ENCODE measurements at regions not wholly inside any gene's neighbourhood (a gene's known extent, or its start where the extent isn't known, plus 50 kb on each side); places are given as distances from the start of the nearest gene placed in this dataset.
A peak's percentile ranks its signal among the peaks of the same experiment; 100 is the strongest.

GRCh38 chr6:85942844-85943243 is 300.2 kb upstream of the SYNCRIP start:
- POLR2A ChIA-PET = no interaction called here
- BruUV-seq (replicated peaks) = no TSS peak
- no peak overlapping the region for H3K4me2 ChIP-seq (ENCODE audit: low read length)
- H3K9me3 ChIP-seq (ENCODE audit: low read length) = no peaks in the 10 kb centered on the region
- H3K4me3 ChIP-seq (ENCODE audit: low read depth, low read length, poor library complexity, severe bottlenecking) = no peak overlapping the region
- no peaks in the 10 kb centered on the region for H3K4me1 ChIP-seq (ENCODE audit: insufficient read depth, low read length, poor library complexity, severe bottlenecking)
- no peak overlapping the region for H3K27ac ChIP-seq (ENCODE audit: low read depth, low read length, poor library complexity, severe bottlenecking)
- H3K79me2 ChIP-seq (ENCODE audit: insufficient read depth, low read depth, low read length) = no peaks in the 10 kb centered on the region
- no peak for DNase-seq (ENCODE audit: low spot score)
- H3K36me3 ChIP-seq (ENCODE audit: insufficient read depth, low read length) = no peaks in the 10 kb centered on the region
- CTCF ChIA-PET (ENCODE audit: unreplicated experiment) = no interaction called here
- intact Hi-C loops (cut with micrococcal nuclease; ENCODE audit: unreplicated experiment) = no loop called here
- no peaks in the 10 kb centered on the region for H4K20me1 ChIP-seq (ENCODE audit: insufficient read depth, low read length)
- H3K9me2 ChIP-seq (ENCODE audit: insufficient read depth, low read length) = no peaks in the 10 kb centered on the region; the same call in 1 of the 2 replicates
- no peak for TF ChIP-seq CTCF (conservative IDR thresholded peaks at IDR 0.05; ENCODE audit: low read length)
- TF ChIP-seq EZH2phosphoT487 (IDR thresholded peaks at IDR 0.05; ENCODE audit: borderline replicate concordance, low read depth, low read length) = no peak
- no peak overlapping the region for H2AFZ ChIP-seq (ENCODE audit: low read length)

GRCh38 chr6:85936916-85937315 is 294.2 kb upstream of the SYNCRIP start:
- Histone ChIP-seq H2AFZ (ENCODE audit: low read length) (no peak overlapping the region), H3K79me2 (ENCODE audit: insufficient read depth, low read depth, low read length) (no peaks in the 10 kb centered on the region), H3K4me3 (ENCODE audit: low read depth, low read length, poor library complexity, severe bottlenecking) (no peak overlapping the region), H3K9me3 (ENCODE audit: low read length) (no peaks in the 10 kb centered on the region), H3K27ac (ENCODE audit: low read depth, low read length, poor library complexity, severe bottlenecking) (no peak overlapping the region), H3K4me1 (ENCODE audit: insufficient read depth, low read length, poor library complexity, severe bottlenecking) (no peaks in the 10 kb centered on the region), H3K4me2 (ENCODE audit: low read length) (no peak overlapping the region), H4K20me1 (ENCODE audit: insufficient read depth, low read length) (no peaks in the 10 kb centered on the region), H3K9me2 (ENCODE audit: insufficient read depth, low read length) (no peaks in the 10 kb centered on the region; the same call in 1 of the 2 replicates), H3K36me3 (ENCODE audit: insufficient read depth, low read length) (no peaks in the 10 kb centered on the region)
- intact Hi-C loops (cut with micrococcal nuclease; ENCODE audit: unreplicated experiment) = no loop called here
- no peak for DNase-seq (ENCODE audit: low spot score)
- CTCF ChIA-PET (ENCODE audit: unreplicated experiment) = no interaction called here
- no peak for TF ChIP-seq CTCF (conservative IDR thresholded peaks at IDR 0.05; ENCODE audit: low read length)
- TF ChIP-seq EZH2phosphoT487 (IDR thresholded peaks at IDR 0.05; ENCODE audit: borderline replicate concordance, low read depth, low read length) = no peak
- BruUV-seq (replicated peaks) = no TSS peak
- POLR2A ChIA-PET = no interaction called here

GRCh38 chr6:85923013-85923430 is 280.3 kb upstream of the SYNCRIP start:
- H3K9me3 ChIP-seq (ENCODE audit: low read length) = no peaks in the 10 kb centered on the region
- no TSS peak for BruUV-seq (replicated peaks)
- no peak overlapping the region for H3K4me2 ChIP-seq (ENCODE audit: low read length)
- peak; percentile 44 for DNase-seq (ENCODE audit: low spot score)
- H3K27ac ChIP-seq (ENCODE audit: low read depth, low read length, poor library complexity, severe bottlenecking) = no peak overlapping the region
- H3K9me2 ChIP-seq (ENCODE audit: insufficient read depth, low read length) = no peaks in the 10 kb centered on the region
- H3K4me3 ChIP-seq (ENCODE audit: low read depth, low read length, poor library complexity, severe bottlenecking) = no peak overlapping the region
- H3K79me2 ChIP-seq (ENCODE audit: insufficient read depth, low read depth, low read length) = no peaks in the 10 kb centered on the region
- POLR2A ChIA-PET = no interaction called here
- CTCF ChIA-PET (ENCODE audit: unreplicated experiment) = no interaction called here
- no peak overlapping the region for H2AFZ ChIP-seq (ENCODE audit: low read length)
- TF ChIP-seq EZH2phosphoT487 (IDR thresholded peaks at IDR 0.05; ENCODE audit: borderline replicate concordance, low read depth, low read length) = no peak
- TF ChIP-seq CTCF (conservative IDR thresholded peaks at IDR 0.05; ENCODE audit: low read length) = peak; percentile 86
- no peaks in the 10 kb centered on the region for H3K36me3 ChIP-seq (ENCODE audit: insufficient read depth, low read length)
- intact Hi-C loops (cut with micrococcal nuclease; ENCODE audit: unreplicated experiment) = loop anchor here (2.0 to 10.0 kb wide), 4 partner anchors 254 to 1102 kb away; no protein-coding TSS in a partner anchor
- no peaks in the 10 kb centered on the region for H3K4me1 ChIP-seq (ENCODE audit: insufficient read depth, low read length, poor library complexity, severe bottlenecking)
- no peaks in the 10 kb centered on the region for H4K20me1 ChIP-seq (ENCODE audit: insufficient read depth, low read length)

Measured in OCI-LY7 (cell line).